Neuronal stem cell (in vitro differentiated cells): ENCODE measurements at regions not wholly inside any gene's neighbourhood (a gene's known extent, or its start where the extent isn't known, plus 50 kb on each side); places are given as distances from the start of the nearest gene placed in this dataset.

Source experiments
- DNase-seq: peaks from one replicate; pipeline ENCODE4 v3.0.0-alpha.2; 2013; ENCODE audit warnings: low spot score
- H2AFZ ChIP-seq: one replicate; pipeline ENCODE4 v1.6.1; 2013; ENCODE audit warnings: mild to moderate bottlenecking, low read length, inconsistent platforms
- H2AK5ac ChIP-seq: 2 replicates; pipeline ENCODE4 v1.6.1; 2013; ENCODE audit warnings: low read depth, mild to moderate bottlenecking, inconsistent platforms, low read length, moderate library complexity, mixed read lengths
- H2BK120ac ChIP-seq: 2 replicates; pipeline ENCODE4 v1.6.1; 2013; ENCODE audit warnings: low read depth, mild to moderate bottlenecking, inconsistent platforms, low read length, moderate library complexity, mixed read lengths
- H2BK12ac ChIP-seq: one replicate; pipeline ENCODE4 v1.6.1; 2013; ENCODE audit warnings: low read length, inconsistent platforms
- H2BK15ac ChIP-seq: 2 replicates; pipeline ENCODE4 v1.6.1; 2013; ENCODE audit warnings: mild to moderate bottlenecking, low read length, inconsistent platforms, mixed read lengths
- H2BK5ac ChIP-seq: one replicate; pipeline ENCODE4 v1.6.1; 2013; ENCODE audit warnings: inconsistent platforms, mild to moderate bottlenecking, low read length, moderate library complexity
- H3K14ac ChIP-seq: one replicate; pipeline ENCODE4 v1.6.1; 2013; ENCODE audit warnings: low read length, inconsistent platforms
- H3K18ac ChIP-seq: 2 replicates; pipeline ENCODE4 v1.6.1; 2013; ENCODE audit warnings: low read length, inconsistent platforms
- H3K23ac ChIP-seq: 2 replicates; pipeline ENCODE4 v1.6.1; 2013; ENCODE audit warnings: low read depth, mild to moderate bottlenecking, mixed read lengths, low read length, inconsistent platforms; ENCODE audit not compliant: poor library complexity
- H3K27ac ChIP-seq: replicated peaks from 3 replicates; pipeline ENCODE4 v1.5.1; 2013; ENCODE audit warnings: low read length, inconsistent platforms
- H3K27me3 ChIP-seq, 3 experiments: 2 replicates each; pipeline ENCODE4 v1.6.1; 2013; ENCODE audit warnings: low read length in 3 of 3, mild to moderate bottlenecking in 2 of 3, inconsistent platforms in 1 of 3, low read depth in 1 of 3, mixed read lengths in 1 of 3, moderate library complexity in 1 of 3; ENCODE audit not compliant: control insufficient read depth in 3 of 3, insufficient read depth in 3 of 3
- H3K36me3 ChIP-seq, 2 donors: replicated peaks in 1 of 2; 2 replicates each; pipeline ENCODE4 v1.6.1; 2013; ENCODE audit warnings: low read length in 2 of 2; ENCODE audit not compliant: control insufficient read depth in 2 of 2, insufficient read depth in 2 of 2
- H3K4ac ChIP-seq: 2 replicates; pipeline ENCODE4 v1.6.1; 2013; ENCODE audit warnings: inconsistent platforms, mild to moderate bottlenecking, low read length, moderate library complexity
- H3K4me1 ChIP-seq, 2 donors: 1 replicate in 1 of 2; 2 replicates in 1 of 2; pipeline ENCODE4 v1.6.1; 2013; ENCODE audit warnings: low read length in 2 of 2, low read depth in 1 of 2; ENCODE audit not compliant: control insufficient read depth in 2 of 2, insufficient read depth in 1 of 2
- H3K4me2 ChIP-seq: one replicate; pipeline ENCODE4 v1.6.1; 2013; ENCODE audit warnings: mild to moderate bottlenecking, low read length, inconsistent platforms; ENCODE audit not compliant: insufficient read depth, poor library complexity, severe bottlenecking
- H3K4me3 ChIP-seq, 2 donors: 2 replicates each; pipeline ENCODE4 v1.5.1; 2013; ENCODE audit warnings: low read length in 2 of 2, mild to moderate bottlenecking in 2 of 2, inconsistent platforms in 1 of 2, moderate library complexity in 1 of 2
- H3K79me1 ChIP-seq: one replicate; pipeline ENCODE4 v1.6.1; 2013; ENCODE audit warnings: low read depth, mild to moderate bottlenecking, inconsistent platforms, low read length, moderate library complexity
- H3K9ac ChIP-seq: one replicate; pipeline ENCODE4 v1.6.1; 2013; ENCODE audit warnings: mild to moderate bottlenecking, low read depth, low read length, inconsistent platforms; ENCODE audit not compliant: poor library complexity
- H3K9me3 ChIP-seq, 2 donors: replicated peaks in 1 of 2; 2 replicates each; pipeline versions ENCODE3 to v1.6.1; 2013; ENCODE audit warnings: low read length in 2 of 2, mild to moderate bottlenecking in 2 of 2, inconsistent platforms in 1 of 2, low read depth in 1 of 2, mixed read lengths in 1 of 2, moderate library complexity in 1 of 2; ENCODE audit not compliant: control insufficient read depth in 2 of 2, insufficient read depth in 1 of 2
- H4K8ac ChIP-seq: one replicate; pipeline ENCODE4 v1.6.1; 2013; ENCODE audit warnings: low read depth, mild to moderate bottlenecking, inconsistent platforms, low read length, moderate library complexity
- H4K91ac ChIP-seq: one replicate; pipeline ENCODE4 v1.6.1; 2013; ENCODE audit warnings: low read length, low read depth, mild to moderate bottlenecking, inconsistent platforms; ENCODE audit not compliant: poor library complexity
- WGBS, 2 donors: extraction: QIAGEN DNeasy Blood & Tissue Kit; methylation state at CpG; one replicate each; pipeline ENCODE4 v1.1.7; 2013; ENCODE audit warnings: missing lambda C conversion rate in 2 of 2, mixed read lengths in 1 of 2; ENCODE audit not compliant: insufficient read length in 2 of 2, insufficient replicate concordance in 1 of 2; ENCODE audit errors: extremely low coverage in 2 of 2; 5-methylcytosine and 5-hydroxymethylcytosine counted together

DNA sequence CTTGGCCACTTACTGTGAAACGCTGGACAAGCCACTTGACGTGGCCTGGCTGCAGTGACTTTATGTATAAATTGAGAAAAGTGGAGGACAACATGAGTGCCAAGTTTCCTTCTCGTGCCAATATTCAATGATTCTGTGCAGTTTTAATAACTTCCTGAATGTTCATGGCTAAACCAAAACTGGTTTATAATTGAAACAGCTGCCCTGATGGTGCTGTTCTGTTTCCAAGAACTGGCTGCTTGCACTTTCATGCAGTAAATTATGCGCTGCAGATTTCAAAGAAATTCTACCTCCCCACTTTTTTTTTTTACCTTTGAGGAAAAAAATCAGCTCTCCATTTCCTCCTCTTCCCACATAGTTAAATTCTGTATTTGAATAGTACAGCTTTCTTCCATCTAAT, 205.2 kb upstream of the CASK start:
- H3K4ac ChIP-seq: no peak overlapping the region

GRCh38 chrX:42128020-42128419, 204.7 kb upstream of the CASK start:
- Histone ChIP-seq H2BK15ac (no peak overlapping the region), H3K4me1 (no peaks in the 10 kb centered on the region), H3K79me1 (no peaks in the 10 kb centered on the region), H3K14ac (no peak overlapping the region), H3K27me3 (no peaks in the 10 kb centered on the region), H4K8ac (no peak overlapping the region), H2BK5ac (no peak overlapping the region), H2AFZ (no peak overlapping the region), H3K4ac (no peak overlapping the region), H3K18ac (no peak overlapping the region), H4K91ac (no peak overlapping the region), H2BK120ac (no peak overlapping the region), H2BK12ac (no peak overlapping the region), H2AK5ac (no peak overlapping the region), H3K36me3 (no peaks in the 10 kb centered on the region), H3K9ac (no peak overlapping the region), H3K9me3 (no peaks in the 10 kb centered on the region), H3K4me2 (no peak overlapping the region), H3K4me3 (no peak overlapping the region), H3K23ac (no peak overlapping the region), H3K27ac (no peak overlapping the region)
- WGBS, 2 donors: no CpG with 5 or more reads among the region's 2 CpGs
- DNase-seq: no peak

More for the DNA sequence above, 205.2 kb upstream of the CASK start:
- H3K23ac ChIP-seq: no peak overlapping the region
- WGBS, 2 donors: no CpG with 5 or more reads among the region's 4 CpGs
- no peaks in the 10 kb centered on the region for H3K4me1 ChIP-seq
- H3K4me3 ChIP-seq: no peak overlapping the region
- H2BK15ac ChIP-seq: no peak overlapping the region
- H2AFZ ChIP-seq: no peak overlapping the region
- no peak for DNase-seq
- no peak overlapping the region for H3K14ac ChIP-seq
- no peaks in the 10 kb centered on the region for H3K36me3 ChIP-seq
- H3K27me3 ChIP-seq: no peaks in the 10 kb centered on the region
- no peak overlapping the region for H2BK120ac ChIP-seq
- H3K79me1 ChIP-seq: no peaks in the 10 kb centered on the region
- no peaks in the 10 kb centered on the region for H3K9me3 ChIP-seq
- no peak overlapping the region for H2BK5ac ChIP-seq
- no peak overlapping the region for H3K27ac ChIP-seq
- no peak overlapping the region for H3K4me2 ChIP-seq
- no peak overlapping the region for H4K91ac ChIP-seq
- H2AK5ac ChIP-seq: no peak overlapping the region
- no peak overlapping the region for H3K18ac ChIP-seq
- no peak overlapping the region for H2BK12ac ChIP-seq
- no peak overlapping the region for H4K8ac ChIP-seq
- H3K9ac ChIP-seq: no peak overlapping the region

DNA sequence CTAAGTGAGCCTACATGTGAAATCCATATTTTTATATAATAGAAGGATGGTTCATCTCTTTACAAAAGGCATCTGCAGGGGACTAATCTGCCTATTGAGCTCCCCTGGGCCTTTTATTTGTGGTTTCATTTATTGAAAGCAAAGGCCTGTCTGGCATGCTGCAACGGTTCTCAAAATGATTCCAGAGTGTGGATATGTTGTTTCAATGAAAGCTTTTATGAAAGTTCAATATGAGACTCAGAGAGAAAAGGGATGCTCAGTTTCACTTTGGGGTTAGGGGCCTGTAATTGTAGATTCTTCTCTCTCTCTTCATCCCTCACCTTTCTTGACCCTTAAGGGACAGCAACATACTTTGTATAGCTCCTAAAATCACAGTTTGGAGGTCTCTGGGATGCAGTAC, 204.2 kb upstream of the CASK start:
- no peak overlapping the region for H3K4me3 ChIP-seq
- H2BK12ac ChIP-seq: no peak overlapping the region
- H4K8ac ChIP-seq: no peak overlapping the region
- no peak overlapping the region for H2BK120ac ChIP-seq
- H3K4me1 ChIP-seq: no peaks in the 10 kb centered on the region
- no peak overlapping the region for H2BK5ac ChIP-seq
- H3K4ac ChIP-seq: no peak overlapping the region
- no peak overlapping the region for H2BK15ac ChIP-seq
- no peak overlapping the region for H3K4me2 ChIP-seq
- no peak overlapping the region for H3K9ac ChIP-seq
- H3K23ac ChIP-seq: no peak overlapping the region
- no peaks in the 10 kb centered on the region for H3K36me3 ChIP-seq
- no CpG with 5 or more reads among the region's 1 CpG for WGBS, 2 donors
- no peak overlapping the region for H3K14ac ChIP-seq
- H2AFZ ChIP-seq: no peak overlapping the region
- no peak for DNase-seq
- H3K27ac ChIP-seq: no peak overlapping the region
- no peak overlapping the region for H2AK5ac ChIP-seq
- no peak overlapping the region for H4K91ac ChIP-seq
- H3K9me3 ChIP-seq: no peaks in the 10 kb centered on the region
- no peak overlapping the region for H3K18ac ChIP-seq
- H3K79me1 ChIP-seq: no peaks in the 10 kb centered on the region
- no peaks in the 10 kb centered on the region for H3K27me3 ChIP-seq

DNA sequence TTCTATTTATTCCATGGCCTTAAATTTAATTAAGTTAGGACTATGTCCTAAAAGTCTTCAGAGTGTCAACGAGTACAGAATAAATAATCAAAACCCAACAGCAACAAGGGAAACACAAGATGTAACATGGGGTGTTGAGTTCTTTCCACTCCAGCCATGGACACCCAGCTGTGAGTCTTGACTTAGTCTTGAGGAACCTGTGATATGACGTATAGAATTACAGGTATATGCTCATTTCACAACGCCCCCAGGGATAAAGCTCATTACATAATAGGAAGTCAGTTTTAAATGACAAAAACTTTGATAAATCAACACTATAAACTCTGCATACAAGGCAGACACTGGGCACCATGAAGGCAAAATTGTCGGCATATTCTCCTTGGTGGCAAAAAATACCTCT, 200.0 kb upstream of the CASK start:
- no CpG with 5 or more reads among the region's 4 CpGs for WGBS, 2 donors
- no peak overlapping the region for H2BK15ac ChIP-seq

More for the DNA sequence above, 200.0 kb upstream of the CASK start:
- H3K4me2 ChIP-seq: no peak overlapping the region
- no peak overlapping the region for H2AFZ ChIP-seq
- no peak overlapping the region for H3K23ac ChIP-seq
- H2BK12ac ChIP-seq: no peak overlapping the region
- no peaks in the 10 kb centered on the region for H3K27me3 ChIP-seq
- no peak overlapping the region for H3K27ac ChIP-seq
- no peak overlapping the region for H2BK120ac ChIP-seq
- H3K4me1 ChIP-seq: no peaks in the 10 kb centered on the region
- H3K9ac ChIP-seq: no peak overlapping the region
- no peak for DNase-seq
- no peak overlapping the region for H3K14ac ChIP-seq
- no peak overlapping the region for H3K4ac ChIP-seq
- no peak overlapping the region for H3K18ac ChIP-seq
- H4K91ac ChIP-seq: no peak overlapping the region
- no peaks in the 10 kb centered on the region for H3K36me3 ChIP-seq
- H3K79me1 ChIP-seq: no peaks in the 10 kb centered on the region
- no peak overlapping the region for H2BK5ac ChIP-seq
- H2AK5ac ChIP-seq: no peak overlapping the region
- no peak overlapping the region for H3K4me3 ChIP-seq
- H3K9me3 ChIP-seq: no peaks in the 10 kb centered on the region
- no peak overlapping the region for H4K8ac ChIP-seq
